Uterus (tissue), 2 donors: ENCODE measurements at regions not wholly inside any gene's neighbourhood (a gene's known extent, or its start where the extent isn't known, plus 50 kb on each side); places are given as distances from the start of the nearest gene placed in this dataset.

Experiments used
- CTCF ChIP-seq, 4 experiments: fragments of 200-600 bp in 2 of 4; fragments of 450-650 bp in 2 of 4; sonication (generic) in 2 of 4; IDR thresholded peaks; one replicate each; pipeline ENCODE4 v1.5.1; 2016 to 2019; ENCODE audit warnings: antibody characterized with exemption in 4 of 4, mild to moderate bottlenecking in 2 of 4, moderate library complexity in 1 of 4
- POLR2A ChIP-seq, 2 donors: fragments of 450-650 bp; IDR thresholded peaks; one replicate each; pipeline ENCODE4 v1.6.1; 2016; ENCODE audit warnings: antibody characterized with exemption in 2 of 2, mild to moderate bottlenecking in 1 of 2, moderate library complexity in 1 of 2

GRCh38 chr2:129299756-129300155, 679.7 kb upstream of the RAB6C start:
- TF ChIP-seq CTCF (IDR thresholded peaks at IDR 0.05) (no peak), POLR2A (IDR thresholded peaks at IDR 0.05) (no peak)
